Esophagus muscularis mucosa (tissue), 4 donors: ENCODE measurements at regions not wholly inside any gene's neighbourhood (a gene's known extent, or its start where the extent isn't known, plus 50 kb on each side); places are given as distances from the start of the nearest gene placed in this dataset.

ENCODE experiments used
- DNase-seq: peaks from one replicate; pipeline ENCODE4 v3.0.0-alpha.2; 2017; ENCODE audit errors: extremely low spot score
- H3K27ac ChIP-seq, 4 donors: fragments of 200-600 bp; sonication (generic); replicated peaks in 1 of 4; 1 replicate in 3 of 4; 2 replicates in 1 of 4; pipeline ENCODE4 v1.5.1; 2016 to 2019; ENCODE audit warnings: mild to moderate bottlenecking in 1 of 4
- H3K27me3 ChIP-seq, 4 donors: fragments of 200-600 bp; sonication (generic); one replicate each; pipeline versions ENCODE4 v1.5.1 to v1.6.0; 2016 to 2019
- H3K36me3 ChIP-seq, 4 donors: fragments of 200-600 bp; sonication (generic); one replicate each; pipeline ENCODE4 v1.5.1; 2016 to 2019
- H3K4me1 ChIP-seq, 4 donors: fragments of 200-600 bp; sonication (generic); one replicate each; pipeline ENCODE4 v1.5.1; 2016 to 2019
- H3K4me3 ChIP-seq, 4 donors: fragments of 200-600 bp; sonication (generic); 1 replicate in 2 of 4; 2 replicates in 2 of 4; pipeline ENCODE4 v1.5.1; 2016 to 2019; ENCODE audit warnings: mild to moderate bottlenecking in 4 of 4, moderate library complexity in 1 of 4
- H3K9me3 ChIP-seq, 4 donors: fragments of 200-600 bp; sonication (generic); 1 replicate in 3 of 4; 2 replicates in 1 of 4; pipeline ENCODE4 v1.5.1; 2016 to 2019
- CTCF ChIP-seq, 3 experiments: fragments of 200-600 bp in 2 of 3; fragments of 450-650 bp in 1 of 3; sonication (generic) in 2 of 3; IDR thresholded peaks; one replicate each; pipeline ENCODE4 v1.5.1; 2017 to 2019; ENCODE audit warnings: antibody characterized with exemption in 3 of 3, mild to moderate bottlenecking in 2 of 3, moderate library complexity in 1 of 3
- EP300 ChIP-seq: sonication (generic); formaldehyde crosslinking; IDR thresholded peaks from one replicate; pipeline ENCODE4 v1.6.1; 2017; ENCODE audit warnings: antibody characterized with exemption
- POLR2A ChIP-seq: fragments of 450-650 bp; IDR thresholded peaks from one replicate; pipeline ENCODE4 v1.6.1; 2017; ENCODE audit warnings: antibody characterized with exemption, moderate library complexity, mild to moderate bottlenecking, low read depth
- POLR2AphosphoS5 ChIP-seq, 2 donors: sonication (generic); formaldehyde crosslinking; IDR thresholded peaks; one replicate each; pipeline ENCODE4 v1.6.1; 2017; ENCODE audit warnings: antibody characterized with exemption in 2 of 2
- WGBS: methylation state at CpG from one replicate; pipeline ENCODE4 v1.1.5; 2018; 5-methylcytosine and 5-hydroxymethylcytosine counted together
- intact Hi-C: fragments of 100-400 bp; cut with DNase I; formaldehyde crosslinking; loops from one replicate; pipeline ENCODE4 v1.15.1; 2023

GRCh38 chr13:86185107-86185506, 385.9 kb upstream of the SLITRK6 start:
- no peak for TF ChIP-seq EP300
- TF ChIP-seq POLR2AphosphoS5 (IDR thresholded peaks at IDR 0.05), result no peak
- TF ChIP-seq CTCF (IDR thresholded peaks at IDR 0.05), result no peak
- no peak for TF ChIP-seq POLR2A
- intact Hi-C loops, result no loop called here
- H3K27me3 ChIP-seq, result no peaks in the 10 kb centered on the region
- no peak for DNase-seq
- H3K36me3 ChIP-seq, result no peaks in the 10 kb centered on the region
- H3K9me3 ChIP-seq, result no peaks in the 10 kb centered on the region
- H3K4me1 ChIP-seq, result no peaks in the 10 kb centered on the region
- WGBS, result 94% methylated on average over 3 of the region's 3 CpGs
- H3K27ac ChIP-seq, result no peak overlapping the region
- no peak overlapping the region for H3K4me3 ChIP-seq

DNA sequence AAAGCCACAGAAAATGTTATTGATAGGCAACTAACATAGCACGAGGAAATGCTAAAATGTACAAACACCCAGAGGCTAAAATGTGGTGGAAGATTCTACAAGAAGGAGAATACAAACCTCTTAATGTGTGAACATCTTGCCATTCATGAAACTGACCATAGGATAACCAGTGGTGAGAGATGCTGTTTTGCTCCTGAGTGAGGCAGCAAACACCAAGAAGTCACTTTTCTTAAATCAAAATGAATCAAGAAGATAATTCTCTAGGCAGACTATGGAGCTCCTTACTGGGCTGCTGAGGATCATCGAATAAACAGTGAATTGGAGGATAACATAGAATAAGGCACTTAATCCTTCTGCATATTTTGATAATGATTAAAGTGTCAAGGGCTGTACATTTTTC, 375.4 kb upstream of the SLITRK6 start:
- intact Hi-C loops, result no loop called here
- H3K4me1 ChIP-seq, result no peaks in the 10 kb centered on the region
- H3K27me3 ChIP-seq, result no peaks in the 10 kb centered on the region
- TF ChIP-seq EP300 (no peak), POLR2AphosphoS5 (IDR thresholded peaks at IDR 0.05) (no peak), CTCF (IDR thresholded peaks at IDR 0.05) (no peak)
- no peaks in the 10 kb centered on the region for H3K9me3 ChIP-seq
- no peak overlapping the region for H3K27ac ChIP-seq
- DNase-seq, result no peak
- H3K36me3 ChIP-seq, result no peaks in the 10 kb centered on the region
- H3K4me3 ChIP-seq, result no peak overlapping the region
- WGBS, result 46% methylated on average over 2 of the region's 2 CpGs

GRCh38 chr13:86172961-86173360, 373.7 kb upstream of the SLITRK6 start:
- intact Hi-C loops, result no loop called here
- no peaks in the 10 kb centered on the region for H3K27me3 ChIP-seq
- H3K36me3 ChIP-seq, result no peaks in the 10 kb centered on the region
- H3K4me3 ChIP-seq, result no peak overlapping the region
- no peak for DNase-seq
- no peaks in the 10 kb centered on the region for H3K9me3 ChIP-seq
- no peak for TF ChIP-seq EP300
- no peak for TF ChIP-seq POLR2A
- TF ChIP-seq POLR2AphosphoS5 (IDR thresholded peaks at IDR 0.05), result no peak
- no peak for TF ChIP-seq CTCF (IDR thresholded peaks at IDR 0.05)
- H3K27ac ChIP-seq, result no peak overlapping the region
- WGBS, result 59% methylated on average over 3 of the region's 3 CpGs
- H3K4me1 ChIP-seq, result no peaks in the 10 kb centered on the region

GRCh38 chr13:86161257-86161656, 362.0 kb upstream of the SLITRK6 start:
- intact Hi-C loops, result no loop called here
- WGBS, result 39% methylated on average over 1 of the region's 1 CpG
- no peak for TF ChIP-seq EP300
- no peak for TF ChIP-seq POLR2AphosphoS5 (IDR thresholded peaks at IDR 0.05)
- no peak for TF ChIP-seq CTCF (IDR thresholded peaks at IDR 0.05)
- TF ChIP-seq POLR2A, result no peak

DNA sequence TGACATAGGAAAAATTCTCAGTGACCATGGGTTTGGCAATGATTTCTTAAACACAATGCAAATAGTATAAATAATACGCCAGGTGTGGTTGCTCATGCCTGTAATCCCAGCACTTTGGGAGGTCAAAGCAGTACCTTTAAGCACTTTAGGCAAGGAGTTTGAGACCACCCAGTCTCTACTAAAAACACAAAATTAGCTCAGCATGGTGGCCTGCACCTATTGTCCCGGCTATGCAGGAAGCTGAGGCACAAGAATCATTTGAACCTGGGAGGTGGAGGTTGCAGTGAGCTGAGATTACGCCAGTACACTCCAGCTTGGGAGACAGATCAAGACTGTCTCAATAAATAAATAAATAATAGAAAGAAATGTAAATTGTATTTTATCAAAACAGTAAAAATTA, 356.5 kb upstream of the SLITRK6 start:
- Histone ChIP-seq H3K36me3 (no peaks in the 10 kb centered on the region), H3K4me1 (no peaks in the 10 kb centered on the region), H3K27ac (no peak overlapping the region), H3K27me3 (no peaks in the 10 kb centered on the region), H3K4me3 (no peak overlapping the region), H3K9me3 (no peaks in the 10 kb centered on the region)
- intact Hi-C loops, result no loop called here
- TF ChIP-seq CTCF (IDR thresholded peaks at IDR 0.05), result no peak
- no peak for TF ChIP-seq POLR2AphosphoS5 (IDR thresholded peaks at IDR 0.05)
- no peak for TF ChIP-seq EP300
- no peak for TF ChIP-seq POLR2A
- 67% methylated on average over 3 of the region's 3 CpGs for WGBS
- DNase-seq, result no peak

More at GRCh38 chr13:86161257-86161656, 362.0 kb upstream of the SLITRK6 start:
- Histone ChIP-seq H3K27ac (no peak overlapping the region), H3K9me3 (no peaks in the 10 kb centered on the region), H3K36me3 (no peaks in the 10 kb centered on the region), H3K27me3 (no peaks in the 10 kb centered on the region), H3K4me1 (no peaks in the 10 kb centered on the region), H3K4me3 (no peak overlapping the region)
- no peak for DNase-seq
